ENCODE measurements at regions not wholly inside any gene's neighbourhood (a gene's known extent, or its start where the extent isn't known, plus 50 kb on each side); places are given as distances from the start of the nearest gene placed in this dataset.

GRCh38 chr11:16512198-16512898 lies 156.0 kb upstream of the SOX6 start:
- TF ChIP-seq, protein P1, sequence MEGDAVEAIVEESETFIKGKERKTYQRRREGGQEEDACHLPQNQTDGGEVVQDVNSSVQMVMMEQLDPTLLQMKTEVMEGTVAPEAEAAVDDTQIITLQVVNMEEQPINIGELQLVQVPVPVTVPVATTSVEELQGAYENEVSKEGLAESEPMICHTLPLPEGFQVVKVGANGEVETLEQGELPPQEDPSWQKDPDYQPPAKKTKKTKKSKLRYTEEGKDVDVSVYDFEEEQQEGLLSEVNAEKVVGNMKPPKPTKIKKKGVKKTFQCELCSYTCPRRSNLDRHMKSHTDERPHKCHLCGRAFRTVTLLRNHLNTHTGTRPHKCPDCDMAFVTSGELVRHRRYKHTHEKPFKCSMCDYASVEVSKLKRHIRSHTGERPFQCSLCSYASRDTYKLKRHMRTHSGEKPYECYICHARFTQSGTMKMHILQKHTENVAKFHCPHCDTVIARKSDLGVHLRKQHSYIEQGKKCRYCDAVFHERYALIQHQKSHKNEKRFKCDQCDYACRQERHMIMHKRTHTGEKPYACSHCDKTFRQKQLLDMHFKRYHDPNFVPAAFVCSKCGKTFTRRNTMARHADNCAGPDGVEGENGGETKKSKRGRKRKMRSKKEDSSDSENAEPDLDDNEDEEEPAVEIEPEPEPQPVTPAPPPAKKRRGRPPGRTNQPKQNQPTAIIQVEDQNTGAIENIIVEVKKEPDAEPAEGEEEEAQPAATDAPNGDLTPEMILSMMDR (IDR thresholded peaks at IDR 0.05), result no peak
- TF ChIP-seq POLR2A (IDR thresholded peaks at IDR 0.05), result no peak
- no peak for TF ChIP-seq POLR2AphosphoS5 (IDR thresholded peaks at IDR 0.05)
